IMR-90 (cell line): ENCODE measurements at regions not wholly inside any gene's neighbourhood (a gene's known extent, or its start where the extent isn't known, plus 50 kb on each side); places are given as distances from the start of the nearest gene placed in this dataset.

Experiments used
- ATAC-seq: fragments of 200-7000 bp; cut with Tn5 transposase; 2 replicates; pipeline ENCODE4 v1.9.1; 2020; ENCODE audit warnings: low read depth, mild to moderate bottlenecking, moderate library complexity
- BruUV-seq: library from RNA; stranded (reverse); fragments of 400-500 nt; replicated peaks from 2 replicates; lab custom pipeline; 2021; lab: Mats Ljungman, UMichigan
- CTCF ChIA-PET: fragments of 300-600 bp; formaldehyde crosslinking; extraction: SDS; loops from one replicate; lab custom pipeline; 2021; ENCODE audit warnings: antibody characterized with exemption; lab: Yijun Ruan, JAX
- POLR2A ChIA-PET: fragments of 300-600 bp; sonication (Branson Sonifier 250); formaldehyde crosslinking; loops from one replicate; lab custom pipeline; 2022; ENCODE audit warnings: antibody characterized with exemption; ENCODE audit not compliant: unreplicated experiment; lab: Charles Lee
- DNase-seq: peaks from one replicate; pipeline ENCODE4 v3.0.0; 2013
- H2AFZ ChIP-seq: replicated peaks from 2 replicates; pipeline ENCODE3; 2013; ENCODE audit warnings: low read length, mild to moderate bottlenecking; ENCODE audit not compliant: poor library complexity
- H2AK5ac ChIP-seq: 2 replicates; pipeline ENCODE4 v1.6.1; 2013; ENCODE audit warnings: low read depth, low read length, inconsistent platforms
- H2AK9ac ChIP-seq: replicated peaks from 2 replicates; pipeline ENCODE3; 2013; ENCODE audit warnings: mild to moderate bottlenecking, low read depth, low read length, moderate library complexity; ENCODE audit not compliant: poor library complexity
- H2BK120ac ChIP-seq: 2 replicates; pipeline ENCODE4 v1.6.1; 2013; ENCODE audit warnings: low read depth, low read length, inconsistent platforms
- H2BK15ac ChIP-seq: 3 replicates; pipeline ENCODE4 v1.6.1; 2013; ENCODE audit warnings: low read depth, low read length, inconsistent platforms
- H2BK20ac ChIP-seq: 2 replicates; pipeline ENCODE4 v1.6.1; 2013; ENCODE audit warnings: low read depth, mild to moderate bottlenecking, inconsistent platforms, low read length, moderate library complexity
- H2BK5ac ChIP-seq: 2 replicates; pipeline ENCODE4 v1.6.1; 2013; ENCODE audit warnings: mild to moderate bottlenecking, low read depth, low read length, inconsistent platforms; ENCODE audit not compliant: poor library complexity, severe bottlenecking
- H3K14ac ChIP-seq: replicated peaks from 2 replicates; pipeline ENCODE4 v1.6.1; 2013; ENCODE audit warnings: low read depth, low read length, inconsistent platforms
- H3K18ac ChIP-seq: 2 replicates; pipeline ENCODE4 v1.6.1; 2013; ENCODE audit warnings: low read depth, low read length, control low read depth
- H3K23ac ChIP-seq: 2 replicates; pipeline ENCODE4 v1.6.1; 2013; ENCODE audit warnings: low read depth, low read length, inconsistent platforms
- H3K27ac ChIP-seq: 2 replicates; pipeline ENCODE4 v1.5.1; 2013; ENCODE audit warnings: mild to moderate bottlenecking, control low read depth, low read length; ENCODE audit not compliant: insufficient read depth
- H3K27me3 ChIP-seq: 2 replicates; pipeline ENCODE4 v1.6.1; 2013; ENCODE audit warnings: low read length; ENCODE audit not compliant: control insufficient read depth, insufficient read depth
- H3K36me3 ChIP-seq: 2 replicates; pipeline ENCODE4 v1.6.1; 2013; ENCODE audit warnings: low read length, mixed read lengths; ENCODE audit not compliant: control insufficient read depth, insufficient read depth
- H3K4ac ChIP-seq: 2 replicates; pipeline ENCODE4 v1.6.1; 2013; ENCODE audit warnings: low read depth, low read length, inconsistent platforms
- H3K4me1 ChIP-seq: 2 replicates; pipeline ENCODE4 v1.6.1; 2013; ENCODE audit warnings: low read length, mixed read lengths; ENCODE audit not compliant: control insufficient read depth, insufficient read depth
- H3K4me2 ChIP-seq: 2 replicates; pipeline ENCODE4 v1.6.1; 2013; ENCODE audit warnings: low read depth, mild to moderate bottlenecking, control low read depth, low read length, moderate library complexity
- H3K4me3 ChIP-seq: 2 replicates; pipeline ENCODE4 v1.5.1; 2013; ENCODE audit warnings: low read depth, mild to moderate bottlenecking, control low read depth, low read length, moderate library complexity; ENCODE audit not compliant: insufficient read depth
- H3K56ac ChIP-seq: 2 replicates; pipeline ENCODE4 v1.6.1; 2013; ENCODE audit warnings: low read length, inconsistent platforms; ENCODE audit not compliant: insufficient read depth; ENCODE audit errors: extremely low read depth
- H3K79me1 ChIP-seq, 2 experiments: 2 replicates each; pipeline ENCODE4 v1.6.1; 2013; ENCODE audit warnings: low read length in 2 of 2, inconsistent platforms in 1 of 2, low read depth in 1 of 2
- H3K9ac ChIP-seq: 2 replicates; pipeline ENCODE4 v1.6.1; 2013; ENCODE audit warnings: low read depth, low read length, control low read depth
- H3K9me1 ChIP-seq: 2 replicates; pipeline ENCODE4 v1.6.1; 2013; ENCODE audit warnings: low read length, inconsistent platforms; ENCODE audit not compliant: insufficient read depth
- H3K9me3 ChIP-seq: 2 replicates; pipeline ENCODE4 v1.6.1; 2013; ENCODE audit warnings: low read length; ENCODE audit not compliant: control insufficient read depth, insufficient read depth
- H4K20me1 ChIP-seq: 2 replicates; pipeline ENCODE4 v1.6.1; 2013; ENCODE audit warnings: low read length, inconsistent platforms; ENCODE audit not compliant: insufficient read depth
- H4K5ac ChIP-seq: 2 replicates; pipeline ENCODE4 v1.6.1; 2013; ENCODE audit warnings: mild to moderate bottlenecking, low read depth, low read length, control low read depth
- H4K8ac ChIP-seq, 2 experiments: 2 replicates each; pipeline ENCODE4 v1.6.1; 2013; ENCODE audit warnings: low read depth in 2 of 2, low read length in 2 of 2, control low read depth in 1 of 2, inconsistent platforms in 1 of 2
- H4K91ac ChIP-seq: 2 replicates; pipeline ENCODE4 v1.6.1; 2013; ENCODE audit warnings: low read depth, low read length, inconsistent platforms; ENCODE audit not compliant: insufficient read depth
- BHLHE40 ChIP-seq: fragments of 150-350 bp; IDR thresholded peaks from 2 replicates; pipeline ENCODE4 v1.6.1; 2016; ENCODE audit warnings: mild to moderate bottlenecking, low read depth, low read length
- CEBPB ChIP-seq: IDR thresholded peaks from 2 replicates; pipeline ENCODE4 v1.6.1; 2012; ENCODE audit warnings: low read depth, low read length, improper control_type of control experiment
- CTCF ChIP-seq: conservative IDR thresholded peaks from 2 replicates; pipeline ENCODE4 v1.5.1; 2012; ENCODE audit warnings: mild to moderate bottlenecking, low read depth, low read length, improper control_type of control experiment
- FOS ChIP-seq: fragments of 150-350 bp; IDR thresholded peaks from 2 replicates; pipeline ENCODE4 v1.6.1; 2016; ENCODE audit warnings: low read depth, low read length
- MXI1 ChIP-seq: IDR thresholded peaks from 2 replicates; pipeline ENCODE4 v1.6.1; 2012; ENCODE audit warnings: low read depth, mild to moderate bottlenecking, low read length, moderate library complexity, borderline replicate concordance
- RAD21 ChIP-seq: IDR thresholded peaks from 2 replicates; pipeline ENCODE4 v1.6.1; 2012; ENCODE audit warnings: low read length, improper control_type of control experiment
- RCOR1 ChIP-seq: IDR thresholded peaks from 2 replicates; pipeline ENCODE4 v1.6.1; 2012; ENCODE audit warnings: mild to moderate bottlenecking, low read length, improper control_type of control experiment; ENCODE audit not compliant: insufficient replicate concordance
- WGBS, 2 experiments: methylation state at CpG; one replicate each; pipeline versions ENCODE4 v1.1.5 to v1.1.7; 2013; ENCODE audit warnings: missing lambda C conversion rate in 2 of 2; ENCODE audit not compliant: insufficient read length in 1 of 2; ENCODE audit errors: extremely low coverage in 2 of 2; 5-methylcytosine and 5-hydroxymethylcytosine counted together
- dilution Hi-C: fragments of 300-500 bp; cut with HindIII; formaldehyde crosslinking; loops from one replicate; pipeline ENCODE4 v1.14.3; 2018; ENCODE audit warnings: low sequenced_read_pairs; ENCODE audit not compliant: unreplicated experiment
- in situ Hi-C: fragments of 300-500 bp; cut with MboI; formaldehyde crosslinking; loops from 3 replicates; pipeline ENCODE4 v1.14.3; 2019; ENCODE audit warnings: low sequenced_read_pairs, inconsistent platforms, mixed read lengths
- intact Hi-C: fragments of 100-400 bp; cut with micrococcal nuclease; formaldehyde crosslinking; loops from 2 replicates; pipeline ENCODE4 v1.10.0; 2022

- H2BK5ac ChIP-seq, result no peak overlapping the region
- H2BK20ac ChIP-seq, result peak overlapping the region; percentile 81
- no peak overlapping the region for H2AFZ ChIP-seq
- peaks cover 24% of the 10 kb centered on the region for H3K4me1 ChIP-seq
- intact Hi-C loops, result no loop called here
- H3K4me3 ChIP-seq, result no peak overlapping the region
- H3K14ac ChIP-seq, result no peak overlapping the region
- no peak overlapping the region for H3K4me2 ChIP-seq
- TF ChIP-seq BHLHE40 (no peak), FOS (peak; percentile 45; the same call in 1 of the 2 replicates), RAD21 (no peak), CTCF (no peak), CEBPB (no peak), RCOR1 (no peak), MXI1 (no peak)
- no peaks in the 10 kb centered on the region for H4K20me1 ChIP-seq
- no peak overlapping the region for H3K23ac ChIP-seq
- peaks cover 10% of the 10 kb centered on the region for H3K9me1 ChIP-seq
- no peak overlapping the region for H3K56ac ChIP-seq
- H2AK9ac ChIP-seq, result no peak overlapping the region
- no peaks in the 10 kb centered on the region for H3K9me3 ChIP-seq
- H4K5ac ChIP-seq, result no peak overlapping the region
- H3K27ac ChIP-seq, result no peak overlapping the region
- H3K4ac ChIP-seq, result peak overlapping the region; percentile 70; the same call in 1 of the 2 replicates
- dilution Hi-C loops, result no loop called here
- DNase-seq (peak; percentile 69), ATAC-seq (0 out of 2 replicates have a peak, but pooled peaks have one; percentile 4)
- H4K8ac ChIP-seq, result no peak overlapping the region
- WGBS, 2 experiments, result 71% methylated on average over 1 of the region's 2 CpGs; no CpG with 5 or more reads in 1 of the 2 experiments
- peak overlapping the region; percentile 83; the same call in 1 of the 2 replicates for H3K18ac ChIP-seq
- H2BK120ac ChIP-seq, result 0 out of 2 replicates have a peak overlapping the region, but pooled peaks have one; percentile 69
- H2BK15ac ChIP-seq, result peak overlapping the region; percentile 64; the same call in 1 of the 3 replicates
- no peaks in the 10 kb centered on the region for H3K27me3 ChIP-seq
- H3K36me3 ChIP-seq, result no peaks in the 10 kb centered on the region
- CTCF ChIA-PET, result interaction anchor here (0.6 to 1.6 kb wide), 2 partner anchors 163 to 1045 kb away, joined by 3 to 4 read pairs; no protein-coding TSS in a partner anchor
- in situ Hi-C loops, result loop anchor here (5.0 kb wide), 1 partner anchor 161 kb away; no protein-coding TSS in a partner anchor
- POLR2A ChIA-PET, result interaction anchor here (0.6 kb wide), 1 partner anchor 63 kb away, joined by 4 read pairs; the partner anchor contains the start of gene NFE2L2
- H3K79me1 ChIP-seq, result peaks cover 3 to 7% of the 10 kb centered on the region in 2 experiments; a peak in 2 of 4 replicates
- H4K91ac ChIP-seq, result peak overlapping the region; percentile 44; the same call in 1 of the 2 replicates
- H3K9ac ChIP-seq, result no peak overlapping the region
- H2AK5ac ChIP-seq, result peak overlapping the region; percentile 44; the same call in 1 of the 2 replicates
- no TSS peak for BruUV-seq
These were observed 63.5 kb upstream of the NFE2L2 start for GRCh38 chr2:177328056-177328455.
